H1 (cell line): ENCODE measurements at regions not wholly inside any gene's neighbourhood (a gene's known extent, or its start where the extent isn't known, plus 50 kb on each side); places are given as distances from the start of the nearest gene placed in this dataset.

Experiments used
- CTCF ChIA-PET: fragments of 300-600 bp; sonication (Branson Sonifier 250); formaldehyde crosslinking; loops from one replicate; lab custom pipeline; 2021; ENCODE audit not compliant: partially characterized antibody; lab: Charles Lee
- POLR2A ChIA-PET: fragments of 300-600 bp; sonication (Branson Sonifier 250); formaldehyde crosslinking; loops from one replicate; lab custom pipeline; 2021; ENCODE audit warnings: inconsistent platforms; ENCODE audit not compliant: partially characterized antibody; lab: Charles Lee
- DNase-seq, 2 experiments: peaks; one replicate each; pipeline versions ENCODE4 v3.0.0 to v3.0.0-alpha.2; 2010 to 2022; ENCODE audit warnings: low spot score in 2 of 2, low read depth in 1 of 2, mixed read lengths in 1 of 2
- FAIRE-seq: peaks from 2 replicates; lab custom pipeline; 2011; peaks lifted over from hg19 to GRCh38; lab: Jason Lieb, UNC
- H2AFZ ChIP-seq: 2 replicates; pipeline ENCODE4 v1.8.1; 2012; ENCODE audit warnings: low read length, inconsistent platforms
- H2AK5ac ChIP-seq: 2 replicates; pipeline ENCODE4 v1.6.1; 2013; ENCODE audit warnings: low read depth, low read length
- H2BK120ac ChIP-seq: replicated peaks from 2 replicates; pipeline ENCODE3; 2013; ENCODE audit warnings: low read depth, low read length, inconsistent platforms
- H2BK12ac ChIP-seq: 2 replicates; pipeline ENCODE4 v1.6.1; 2013; ENCODE audit warnings: low read depth, low read length
- H2BK15ac ChIP-seq: 2 replicates; pipeline ENCODE4 v1.6.1; 2013; ENCODE audit warnings: low read length
- H2BK20ac ChIP-seq: 2 replicates; pipeline ENCODE4 v1.6.1; 2013; ENCODE audit warnings: low read length
- H2BK5ac ChIP-seq: 2 replicates; pipeline ENCODE4 v1.6.1; 2013; ENCODE audit warnings: low read depth, low read length
- H3K14ac ChIP-seq: 2 replicates; pipeline ENCODE4 v1.6.1; 2013; ENCODE audit warnings: inconsistent platforms; ENCODE audit not compliant: insufficient read length
- H3K18ac ChIP-seq: 2 replicates; pipeline ENCODE4 v1.6.1; 2013; ENCODE audit warnings: low read length; ENCODE audit errors: extremely low read depth
- H3K23ac ChIP-seq: 2 replicates; pipeline ENCODE4 v1.6.1; 2013; ENCODE audit warnings: inconsistent platforms; ENCODE audit not compliant: insufficient read length
- H3K23me2 ChIP-seq: 2 replicates; pipeline ENCODE4 v1.6.1; 2013; ENCODE audit warnings: low read depth, low read length
- H3K27ac ChIP-seq: 2 replicates; pipeline ENCODE4 v1.6.1; 2011; ENCODE audit warnings: low read depth, low read length, inconsistent platforms
- H3K27me3 ChIP-seq, 4 experiments: replicated peaks in 1 of 4; 1 replicate in 1 of 4; 2 replicates in 3 of 4; pipeline versions ENCODE4 v1.6.1 to v1.8.1; 2011 to 2013; ENCODE audit warnings: low read length in 3 of 4, mild to moderate bottlenecking in 3 of 4, inconsistent platforms in 2 of 4, mixed read lengths in 2 of 4, moderate library complexity in 1 of 4; ENCODE audit not compliant: control insufficient read depth in 3 of 4, insufficient read depth in 3 of 4; ENCODE audit errors: extremely low read depth in 1 of 4
- H3K36me3 ChIP-seq, 4 experiments: 2 replicates each; pipeline versions ENCODE4 v1.6.1 to v1.8.1; 2011 to 2013; ENCODE audit warnings: mild to moderate bottlenecking in 4 of 4, low read length in 3 of 4, moderate library complexity in 2 of 4, control low read depth in 1 of 4, inconsistent platforms in 1 of 4; ENCODE audit not compliant: insufficient read depth in 4 of 4, control insufficient read depth in 2 of 4
- H3K4ac ChIP-seq: replicated peaks from 2 replicates; pipeline ENCODE3; 2013; ENCODE audit warnings: low read length, low read depth, mixed read lengths, inconsistent platforms; ENCODE audit not compliant: insufficient read length
- H3K4me1 ChIP-seq, 4 experiments: replicated peaks in 1 of 4; 1 replicate in 1 of 4; 2 replicates in 3 of 4; pipeline versions ENCODE4 v1.6.1 to v1.8.1; 2011 to 2013; ENCODE audit warnings: low read length in 3 of 4, inconsistent platforms in 2 of 4, mixed read lengths in 1 of 4; ENCODE audit not compliant: insufficient read depth in 4 of 4, control insufficient read depth in 3 of 4
- H3K4me2 ChIP-seq, 2 experiments: 2 replicates each; pipeline versions ENCODE4 v1.6.1 to v1.8.1; 2011 to 2013; ENCODE audit warnings: low read depth in 2 of 2, low read length in 2 of 2, control low read depth in 1 of 2, inconsistent platforms in 1 of 2, mild to moderate bottlenecking in 1 of 2; ENCODE audit not compliant: insufficient read depth in 1 of 2
- H3K4me3 ChIP-seq, 4 experiments: fragments of 200-600, 300-600 bp in 1 of 4; sonication (generic), shearing (Covaris generic), sonication (Bioruptor Twin) in 1 of 4; 2 replicates each; pipeline versions ENCODE4 v1.5.1 to v1.8.1; 2011 to 2016; ENCODE audit warnings: low read length in 4 of 4, low read depth in 3 of 4, control low read depth in 2 of 4, inconsistent platforms in 2 of 4, mild to moderate bottlenecking in 2 of 4, mixed read lengths in 1 of 4, moderate library complexity in 1 of 4; ENCODE audit not compliant: insufficient read depth in 2 of 4; ENCODE audit errors: extremely low read depth in 1 of 4
- H3K56ac ChIP-seq: replicated peaks from 2 replicates; pipeline ENCODE3; 2013; ENCODE audit warnings: low read depth, mild to moderate bottlenecking, mixed read lengths, low read length, inconsistent platforms; ENCODE audit not compliant: insufficient read length
- H3K79me1 ChIP-seq: 2 replicates; pipeline ENCODE4 v1.6.1; 2013; ENCODE audit warnings: low read depth, low read length, control low read depth
- H3K79me2 ChIP-seq, 2 experiments: 2 replicates each; pipeline versions ENCODE4 v1.6.1 to v1.8.1; 2012 to 2013; ENCODE audit warnings: low read length in 2 of 2, mild to moderate bottlenecking in 2 of 2, inconsistent platforms in 1 of 2; ENCODE audit not compliant: insufficient read depth in 2 of 2, control insufficient read depth in 1 of 2
- H3K9ac ChIP-seq, 4 experiments: replicated peaks in 1 of 4; 1 replicate in 1 of 4; 2 replicates in 3 of 4; pipeline versions ENCODE4 v1.6.1 to v1.8.1; 2011 to 2013; ENCODE audit warnings: low read depth in 3 of 4, low read length in 3 of 4, control low read depth in 2 of 4, mild to moderate bottlenecking in 2 of 4, moderate library complexity in 2 of 4, inconsistent platforms in 1 of 4; ENCODE audit errors: extremely low read depth in 1 of 4
- H3K9me3 ChIP-seq, 2 experiments: 2 replicates each; pipeline versions ENCODE4 v1.6.1 to v1.8.1; 2012 to 2013; ENCODE audit warnings: mild to moderate bottlenecking in 2 of 2, moderate library complexity in 2 of 2, control low read depth in 1 of 2, inconsistent platforms in 1 of 2, low read depth in 1 of 2, low read length in 1 of 2, mixed read lengths in 1 of 2; ENCODE audit not compliant: insufficient read depth in 2 of 2
- H4K20me1 ChIP-seq, 2 experiments: replicated peaks in 1 of 2; 2 replicates each; pipeline versions ENCODE3 to v1.8.1; 2011 to 2013; ENCODE audit warnings: inconsistent platforms in 2 of 2, low read length in 2 of 2, mild to moderate bottlenecking in 1 of 2; ENCODE audit not compliant: insufficient read depth in 2 of 2, control insufficient read depth in 1 of 2
- H4K5ac ChIP-seq: 2 replicates; pipeline ENCODE4 v1.6.1; 2013; ENCODE audit warnings: low read length, low read depth, mixed read lengths, inconsistent platforms; ENCODE audit not compliant: insufficient read length
- H4K8ac ChIP-seq: 2 replicates; pipeline ENCODE4 v1.8.0; 2013; ENCODE audit warnings: mild to moderate bottlenecking, moderate library complexity, low read length, inconsistent platforms; ENCODE audit not compliant: insufficient read depth; ENCODE audit errors: extremely low read depth
- H4K91ac ChIP-seq: replicated peaks from 2 replicates; pipeline ENCODE3; 2013; ENCODE audit warnings: low read length, mixed read lengths, inconsistent platforms; ENCODE audit not compliant: insufficient read length
- SIN3A ChIP-seq, 2 experiments: IDR thresholded peaks in 1 of 2; conservative IDR thresholded peaks in 1 of 2; 2 replicates each; pipeline ENCODE4 v1.6.1; 2011 to 2012; ENCODE audit warnings: low read length in 2 of 2, improper control_type of control experiment in 1 of 2, low read depth in 1 of 2, mild to moderate bottlenecking in 1 of 2
- SRF ChIP-seq: IDR thresholded peaks from 2 replicates; pipeline ENCODE4 v1.6.1; 2011; ENCODE audit warnings: mild to moderate bottlenecking, low read depth, low read length, moderate library complexity
- ZNF274 ChIP-seq: IDR thresholded peaks from 2 replicates; pipeline ENCODE4 v1.7.0; 2012; ENCODE audit warnings: low read length, borderline replicate concordance; ENCODE audit errors: extremely low read depth
- WGBS, 2 experiments: shearing (Covaris generic) in 1 of 2; methylation state at CpG; one replicate each; pipeline versions ENCODE4 v1.1.6 to v1.1.7; 2013 to 2015; ENCODE audit warnings: low lambda C conversion rate in 2 of 2, mixed read lengths in 2 of 2, inconsistent platforms in 1 of 2, low coverage in 1 of 2, missing lambda C conversion rate in 1 of 2; ENCODE audit not compliant: insufficient replicate concordance in 2 of 2, insufficient coverage in 1 of 2, insufficient read length in 1 of 2; ENCODE audit errors: extremely low coverage in 1 of 2, missing lambda C conversion rate in 1 of 2; 5-methylcytosine and 5-hydroxymethylcytosine counted together

DNA sequence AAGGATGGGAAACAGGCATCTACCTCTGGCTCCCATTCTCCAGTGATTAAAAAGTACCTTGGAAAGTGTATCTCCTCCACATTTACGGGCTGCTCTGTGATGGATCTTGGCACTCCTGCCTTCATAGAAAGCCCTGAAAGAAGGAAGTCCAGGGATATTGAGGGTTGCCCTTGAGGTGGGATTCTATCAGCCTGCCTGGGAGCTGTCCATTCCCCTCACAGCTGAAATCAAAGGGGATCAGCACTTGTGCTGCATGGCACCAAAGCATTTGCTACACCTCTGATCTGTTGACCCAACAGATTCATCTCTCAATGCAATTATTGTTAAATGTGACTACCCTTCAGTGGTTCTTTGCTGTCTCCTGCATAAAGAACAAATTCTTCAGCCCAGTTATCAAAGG lies 442.0 kb upstream of the RUNX1 start:
- Histone ChIP-seq H2BK20ac (no peak overlapping the region), H3K4me2 (no peak overlapping the region), H3K56ac (no peak overlapping the region), H3K79me2 (no peaks in the 10 kb centered on the region), H3K4ac (no peak overlapping the region), H3K18ac (no peak overlapping the region), H4K8ac (no peak overlapping the region), H3K9ac (no peak overlapping the region), H3K79me1 (no peaks in the 10 kb centered on the region), H2BK15ac (no peak overlapping the region), H3K36me3 (no peaks in the 10 kb centered on the region), H4K20me1 (no peaks in the 10 kb centered on the region), H2AK5ac (no peak overlapping the region), H4K5ac (no peak overlapping the region), H3K14ac (no peak overlapping the region), H2BK12ac (no peak overlapping the region), H3K4me3 (no peak overlapping the region), H4K91ac (no peak overlapping the region), H3K23me2 (no peaks in the 10 kb centered on the region), H2BK120ac (no peak overlapping the region), H2BK5ac (no peak overlapping the region), H2AFZ (no peak overlapping the region), H3K27ac (no peak overlapping the region), H3K27me3 (no peaks in the 10 kb centered on the region), H3K4me1 (no peaks in the 10 kb centered on the region), H3K23ac (no peak overlapping the region), H3K9me3 (no peaks in the 10 kb centered on the region)
- no peak for FAIRE-seq
- no peak for TF ChIP-seq ZNF274
- no peak for TF ChIP-seq SIN3A (conservative IDR thresholded peaks at IDR 0.05 in 1 of 2, IDR thresholded peaks at IDR 0.05 in 1 of 2; ENCODE audit: low read depth in 1 of 2, low read length in 2 of 2)
- no peak for TF ChIP-seq SRF
- DNase-seq: no peak
- ChIA-PET CTCF (interaction anchor here (0.6 kb wide), 1 partner anchor 72 kb away, joined by 3 read pairs; no protein-coding TSS in a partner anchor), POLR2A (no interaction called here)
- 93% methylated on average over 1 of the region's 1 CpG; no CpG with 5 or more reads in 1 of the 2 experiments for WGBS, 2 experiments
